ENCODE measurements at regions not wholly inside any gene's neighbourhood (a gene's known extent, or its start where the extent isn't known, plus 50 kb on each side); places are given as distances from the start of the nearest gene placed in this dataset.
"Not testable (repeated sequence)": the region's sequence is repeated elsewhere in the genome, so short reads cannot be mapped to it uniquely, and the experiment has no call there.

DNA sequence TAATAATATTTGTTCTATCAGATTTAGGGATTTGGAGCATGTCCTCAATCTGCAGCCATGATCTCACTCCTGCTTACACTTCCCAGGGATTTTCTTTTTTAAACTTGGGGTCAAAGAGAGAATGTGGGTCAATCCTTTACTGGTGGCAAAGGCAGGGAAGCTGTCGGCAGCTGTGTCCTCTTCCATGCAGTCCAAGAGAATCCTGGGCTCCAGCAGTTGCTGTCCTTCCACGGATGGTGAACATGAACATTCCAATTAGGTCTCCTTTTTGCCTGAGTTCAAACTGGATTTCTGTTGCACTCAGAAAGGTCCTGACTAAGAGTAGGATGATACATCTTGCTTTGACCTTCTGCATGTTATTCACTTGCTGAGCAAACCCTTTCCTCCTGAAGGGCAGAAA lies 73.9 kb downstream of the ARL6IP4 start:
- no peak overlapping the region for H3K4me3 ChIP-seq
- DNase-seq (ENCODE audit: low spot score) = no peak
- no peak overlapping the region for H3K27ac ChIP-seq
- TF ChIP-seq, protein P1, sequence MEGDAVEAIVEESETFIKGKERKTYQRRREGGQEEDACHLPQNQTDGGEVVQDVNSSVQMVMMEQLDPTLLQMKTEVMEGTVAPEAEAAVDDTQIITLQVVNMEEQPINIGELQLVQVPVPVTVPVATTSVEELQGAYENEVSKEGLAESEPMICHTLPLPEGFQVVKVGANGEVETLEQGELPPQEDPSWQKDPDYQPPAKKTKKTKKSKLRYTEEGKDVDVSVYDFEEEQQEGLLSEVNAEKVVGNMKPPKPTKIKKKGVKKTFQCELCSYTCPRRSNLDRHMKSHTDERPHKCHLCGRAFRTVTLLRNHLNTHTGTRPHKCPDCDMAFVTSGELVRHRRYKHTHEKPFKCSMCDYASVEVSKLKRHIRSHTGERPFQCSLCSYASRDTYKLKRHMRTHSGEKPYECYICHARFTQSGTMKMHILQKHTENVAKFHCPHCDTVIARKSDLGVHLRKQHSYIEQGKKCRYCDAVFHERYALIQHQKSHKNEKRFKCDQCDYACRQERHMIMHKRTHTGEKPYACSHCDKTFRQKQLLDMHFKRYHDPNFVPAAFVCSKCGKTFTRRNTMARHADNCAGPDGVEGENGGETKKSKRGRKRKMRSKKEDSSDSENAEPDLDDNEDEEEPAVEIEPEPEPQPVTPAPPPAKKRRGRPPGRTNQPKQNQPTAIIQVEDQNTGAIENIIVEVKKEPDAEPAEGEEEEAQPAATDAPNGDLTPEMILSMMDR (IDR thresholded peaks at IDR 0.05) = no peak

- TF ChIP-seq, protein P1 (IDR thresholded peaks at IDR 0.05) = no peak
- DNase-seq (ENCODE audit: low spot score) = no peak
- Histone ChIP-seq H3K27ac (no peak overlapping the region), H3K4me3 (no peak overlapping the region)
These were observed 71.1 kb downstream of the ARL6IP4 start for GRCh38 chr12:123051556-123051955.

GRCh38 chr12:123050913-123051312 lies 70.4 kb downstream of the ARL6IP4 start:
- Histone ChIP-seq H3K27ac (no peak overlapping the region), H3K4me3 (no peak overlapping the region)
- TF ChIP-seq, protein P1 (IDR thresholded peaks at IDR 0.05) = no peak
- no peak for DNase-seq (ENCODE audit: low spot score)

DNA sequence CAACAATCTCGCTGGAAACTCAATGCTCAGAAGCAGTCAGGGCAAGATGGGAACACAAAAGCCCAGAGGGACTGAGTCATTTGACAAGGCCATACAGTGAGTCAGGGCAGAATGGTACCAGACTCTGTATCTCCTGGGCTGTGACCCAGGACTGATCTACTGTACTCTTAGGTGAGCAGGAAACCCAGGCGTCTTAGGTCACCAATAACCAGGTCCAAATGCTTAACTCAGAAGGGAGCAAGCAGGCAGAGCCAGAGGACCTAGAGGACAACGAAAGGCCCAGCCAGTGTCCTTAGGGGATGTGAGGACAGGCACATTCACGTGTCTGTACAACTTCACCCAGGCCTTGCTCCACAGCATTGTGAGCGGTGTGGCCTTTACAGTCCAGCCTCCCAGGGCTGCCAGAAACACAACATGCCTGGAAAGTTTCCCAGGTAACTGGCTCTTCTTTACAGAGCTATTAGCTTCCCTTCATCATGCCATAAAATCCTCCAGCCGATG lies 69.9 kb downstream of the ARL6IP4 start:
- H3K27ac ChIP-seq = peak overlapping the region; percentile 73 to 74
- TF ChIP-seq, protein P1 (IDR thresholded peaks at IDR 0.05) = no peak
- no peak for DNase-seq (ENCODE audit: low spot score)
- H3K4me3 ChIP-seq = no peak overlapping the region

- H3K27ac ChIP-seq = peak overlapping the region; percentile 73 to 74
- H3K4me3 ChIP-seq = no peak overlapping the region
- no peak for DNase-seq (ENCODE audit: low spot score)
- TF ChIP-seq, protein P1 (IDR thresholded peaks at IDR 0.05) = no peak
These were observed 69.1 kb downstream of the ARL6IP4 start for GRCh38 chr12:123049398-123050240.

DNA sequence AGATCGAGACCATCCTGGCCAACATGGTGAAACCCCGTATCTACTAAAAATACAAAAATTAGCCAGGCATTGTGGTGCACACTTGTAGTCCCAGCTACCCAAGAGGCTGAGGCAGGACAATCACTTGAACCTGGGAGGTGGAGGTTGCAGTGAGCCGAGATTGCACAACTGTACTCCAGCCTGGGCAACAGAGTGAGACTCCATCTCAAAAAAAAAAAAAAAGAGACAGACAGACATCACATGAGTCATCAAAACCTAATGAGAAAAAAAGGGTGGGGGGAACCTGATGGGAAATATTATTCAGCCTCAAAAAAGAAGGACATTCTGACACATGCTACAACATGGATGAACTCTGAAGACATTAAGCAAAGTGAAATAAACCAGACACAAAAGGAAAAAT lies 67.4 kb downstream of the ARL6IP4 start:
- not testable (repeated sequence) for H3K4me3 ChIP-seq; H3K27ac ChIP-seq; DNase-seq (ENCODE audit: low spot score)

DNA sequence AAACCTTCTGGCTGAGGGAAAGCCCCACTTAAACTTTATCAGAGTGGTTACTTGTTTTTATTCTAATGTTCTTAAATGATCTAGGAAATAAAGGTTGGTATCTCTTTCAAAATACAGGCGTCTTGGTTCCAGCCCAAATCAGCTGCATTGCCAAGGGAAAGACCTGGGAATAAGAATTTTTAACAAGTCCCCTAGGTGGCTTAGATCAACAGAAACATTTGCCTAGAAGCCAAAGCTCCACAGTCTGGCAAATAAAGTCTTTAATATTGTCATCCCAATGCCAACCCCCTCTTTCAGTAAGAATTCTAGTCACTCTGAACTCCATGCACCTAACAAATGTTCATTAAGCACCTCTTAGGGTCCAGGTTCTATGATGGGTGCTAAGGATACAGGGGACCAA lies 66.8 kb downstream of the ARL6IP4 start:
- no peak for DNase-seq (ENCODE audit: low spot score)
- TF ChIP-seq, protein P1 (IDR thresholded peaks at IDR 0.05) = no peak
- no peak overlapping the region for H3K4me3 ChIP-seq
- no peak overlapping the region for H3K27ac ChIP-seq
